K562 (cell line): ENCODE measurements at regions not wholly inside any gene's neighbourhood (a gene's known extent, or its start where the extent isn't known, plus 50 kb on each side); places are given as distances from the start of the nearest gene placed in this dataset.

ENCODE experiments used
- ATAC-seq: fragments of 200-7000 bp; cut with Tn5 transposase; 3 replicates; pipeline ENCODE4 v1.9.1; 2020; ENCODE audit warnings: moderate library complexity
- BruUV-seq: library from RNA; stranded (reverse); fragments of 400-500 nt; replicated peaks from 2 replicates; lab custom pipeline; 2021; lab: Mats Ljungman, UMichigan
- CTCF ChIA-PET: fragments of 300-600 bp; formaldehyde crosslinking; extraction: SDS; loops from one replicate; lab custom pipeline; 2021; ENCODE audit warnings: low intra/inter-chr PET ratio; lab: Yijun Ruan, JAX
- POLR2A ChIA-PET: fragments of 300-600, 350-650 bp; sonication (Branson Sonifier 250); formaldehyde crosslinking; extraction: SDS; loops from one replicate; lab custom pipeline; 2021; ENCODE audit warnings: antibody characterized with exemption, inconsistent platforms; lab: Yijun Ruan, JAX
- DNase-seq, 4 experiments: peaks; one replicate each; pipeline versions ENCODE4 v3.0.0 to v3.0.0-alpha.2; 2011 to 2018; ENCODE audit warnings: low spot score in 3 of 4, mixed read lengths in 3 of 4; ENCODE audit errors: extremely low read depth in 1 of 4
- FAIRE-seq: peaks from 2 replicates; lab custom pipeline; 2011; peaks lifted over from hg19 to GRCh38; lab: Jason Lieb, UNC
- H2AFZ ChIP-seq: 2 replicates; pipeline ENCODE4 v1.6.0; 2011; ENCODE audit warnings: low read depth, low read length, control low read depth, inconsistent platforms
- H3K27ac ChIP-seq: fragments of 200-600 bp; 3 replicates; pipeline ENCODE4 v1.8.0; 2011; ENCODE audit warnings: low read depth, mild to moderate bottlenecking, control low read depth, inconsistent platforms, low read length, moderate library complexity, mixed read lengths; ENCODE audit errors: extremely low read depth
- H3K27me3 ChIP-seq, 2 experiments: fragments of 300-600 bp in 1 of 2; 2 replicates in 1 of 2; 3 replicates in 1 of 2; pipeline versions ENCODE4 v1.6.0 to v1.8.0; 2011; ENCODE audit warnings: inconsistent platforms in 2 of 2, low read length in 2 of 2, mild to moderate bottlenecking in 1 of 2, mixed read lengths in 1 of 2, moderate library complexity in 1 of 2; ENCODE audit not compliant: control insufficient read depth in 2 of 2, insufficient read depth in 2 of 2
- H3K36me3 ChIP-seq: fragments of 300-600 bp; 3 replicates; pipeline ENCODE4 v1.8.0; 2011; ENCODE audit warnings: mild to moderate bottlenecking, low read length, inconsistent platforms; ENCODE audit not compliant: control insufficient read depth, insufficient read depth
- H3K4me1 ChIP-seq, 2 experiments: fragments of 200-600 bp in 1 of 2; replicated peaks in 1 of 2; 2 replicates in 1 of 2; 3 replicates in 1 of 2; pipeline versions ENCODE4 v1.5.1 to v1.8.0; 2011; ENCODE audit warnings: inconsistent platforms in 2 of 2, low read length in 2 of 2, mild to moderate bottlenecking in 1 of 2, mixed read lengths in 1 of 2, moderate library complexity in 1 of 2; ENCODE audit not compliant: control insufficient read depth in 2 of 2, insufficient read depth in 2 of 2
- H3K4me2 ChIP-seq: 2 replicates; pipeline ENCODE4 v1.6.1; 2011; ENCODE audit warnings: low read length, control low read depth, inconsistent platforms, mixed read lengths; ENCODE audit not compliant: insufficient read depth
- H3K4me3 ChIP-seq: fragments of 200-600 bp; sonication (generic), shearing (Covaris generic); 2 replicates; pipeline ENCODE4 v1.5.1; 2016; ENCODE audit warnings: control low read depth, inconsistent platforms
- H3K79me2 ChIP-seq: fragments of 200-600 bp; 3 replicates; pipeline ENCODE4 v1.8.0; 2011; ENCODE audit warnings: low read length, inconsistent platforms; ENCODE audit not compliant: control insufficient read depth, insufficient read depth
- H3K9ac ChIP-seq, 2 experiments: 2 replicates each; pipeline versions ENCODE4 v1.6.0 to v1.6.1; 2011; ENCODE audit warnings: low read depth in 2 of 2, low read length in 2 of 2, control low read depth in 1 of 2, inconsistent platforms in 1 of 2, mild to moderate bottlenecking in 1 of 2, mixed read lengths in 1 of 2; ENCODE audit not compliant: insufficient read depth in 1 of 2
- H3K9me1 ChIP-seq: one replicate; pipeline ENCODE4 v1.6.0; 2011; ENCODE audit warnings: inconsistent platforms, mild to moderate bottlenecking, low read length, moderate library complexity; ENCODE audit not compliant: control insufficient read depth, insufficient read depth
- H3K9me3 ChIP-seq: replicated peaks from 2 replicates; pipeline ENCODE4 v1.5.1; 2011; ENCODE audit warnings: low read depth, low read length, inconsistent platforms; ENCODE audit not compliant: control insufficient read depth, insufficient read depth
- H4K20me1 ChIP-seq: replicated peaks from 2 replicates; pipeline ENCODE4 v1.6.1; 2011; ENCODE audit warnings: low read length, inconsistent platforms, mixed read lengths; ENCODE audit not compliant: control insufficient read depth, insufficient read depth
- CEBPZ ChIP-seq: fragments of 150-350 bp; IDR thresholded peaks from 2 replicates; pipeline ENCODE4 v1.6.1; 2014; ENCODE audit warnings: low read depth, mild to moderate bottlenecking, low read length, borderline replicate concordance
- CHD7 ChIP-seq: fragments of 200-600 bp; sonication (generic); IDR thresholded peaks from one replicate; pipeline ENCODE4 v1.6.1; 2012; ENCODE audit warnings: mild to moderate bottlenecking, low read depth, low read length, inconsistent platforms
- GABPB1 ChIP-seq: sonication (generic); formaldehyde crosslinking; IDR thresholded peaks from 2 replicates; pipeline ENCODE4 v1.8.0; 2022; ENCODE audit warnings: mild to moderate bottlenecking, missing genetic modification reagents
- MTA1 ChIP-seq: fragments of 450-650 bp; IDR thresholded peaks from 2 replicates; pipeline ENCODE4 v1.6.1; 2017; ENCODE audit warnings: borderline replicate concordance
- PHF20 ChIP-seq: fragments of 450-650 bp; IDR thresholded peaks from 2 replicates; pipeline ENCODE4 v1.6.1; 2018; ENCODE audit not compliant: partially characterized antibody
- XRCC3 ChIP-seq: fragments of 450-650 bp; IDR thresholded peaks from 2 replicates; pipeline ENCODE4 v1.6.1; 2017; ENCODE audit warnings: mild to moderate bottlenecking, moderate library complexity
- ZBTB26 ChIP-seq: fragments of 450-650 bp; formaldehyde crosslinking; IDR thresholded peaks from 2 replicates; pipeline ENCODE4 v1.4.0; 2022; ENCODE audit warnings: missing genetic modification characterization
- ZSCAN29 ChIP-seq: fragments of 450-650 bp; IDR thresholded peaks from 2 replicates; pipeline ENCODE4 v1.6.1; 2017
- WGBS: fragments of 100-300 bp; shearing (Covaris generic); methylation state at CpG from one replicate; pipeline ENCODE4 v1.1.6; 2016; ENCODE audit warnings: low coverage, mixed read lengths; ENCODE audit not compliant: insufficient coverage; ENCODE audit errors: missing lambda C conversion rate; 5-methylcytosine and 5-hydroxymethylcytosine counted together
- in situ Hi-C: fragments of 300-500 bp; cut with MboI; formaldehyde crosslinking; loops from 4 replicates; pipeline ENCODE4 v1.15.0; 2018; ENCODE audit warnings: inconsistent platforms, mixed read lengths
- intact Hi-C: fragments of 100-400 bp; cut with micrococcal nuclease; formaldehyde crosslinking; loops from 2 replicates; pipeline ENCODE4 v1.14.2; 2022

DNA sequence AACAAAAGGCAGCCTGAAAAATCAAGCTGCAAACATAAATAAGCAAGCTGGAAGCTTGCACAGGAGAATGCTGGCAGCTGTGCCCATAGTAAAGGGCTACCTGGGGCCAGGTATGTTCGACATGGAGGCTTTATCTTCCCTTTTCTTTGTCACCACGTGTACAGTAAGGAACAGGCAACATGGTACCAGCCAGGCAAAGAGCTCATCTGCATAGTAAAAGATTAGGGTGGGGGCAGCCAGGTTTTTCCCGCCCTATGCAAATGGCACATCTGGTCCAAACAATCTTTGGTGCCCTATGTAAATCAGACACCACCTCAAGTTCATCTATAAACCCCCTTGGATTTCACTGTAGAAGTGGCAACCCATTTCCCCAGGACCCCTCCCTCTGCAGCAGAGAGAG is 625.1 kb downstream of the TYW1 start:
- in situ Hi-C loops: no loop called here
- Histone ChIP-seq H3K4me3 (no peak overlapping the region), H3K27me3 (peaks cover 5 to 32% of the 10 kb centered on the region in 2 experiments; a peak in 3 of 5 replicates), H3K27ac (no peak overlapping the region), H3K9ac (no peak overlapping the region), H3K9me3 (no peaks in the 10 kb centered on the region), H2AFZ (no peak overlapping the region), H3K4me1 (no peaks in the 10 kb centered on the region), H3K79me2 (no peaks in the 10 kb centered on the region), H3K4me2 (no peak overlapping the region), H3K9me1 (no peaks in the 10 kb centered on the region), H3K36me3 (no peaks in the 10 kb centered on the region), H4K20me1 (no peaks in the 10 kb centered on the region)
- DNase-seq (no peak), FAIRE-seq (no peak), ATAC-seq (no peak)
- intact Hi-C loops: no loop called here
- POLR2A ChIA-PET: no interaction called here
- BruUV-seq: no TSS peak
- 0% methylated on average over 3 of the region's 3 CpGs for WGBS
- CTCF ChIA-PET: no interaction called here
- TF ChIP-seq ZBTB26 (CRISPR knock-in tag) (no peak), PHF20 (no peak), CEBPZ (no peak), XRCC3 (no peak), MTA1 (no peak), ZSCAN29 (no peak), GABPB1 (CRISPR knock-in tag) (no peak), CHD7 (no peak)
